Uterus (tissue), 3 donors: ENCODE measurements at regions not wholly inside any gene's neighbourhood (a gene's known extent, or its start where the extent isn't known, plus 50 kb on each side); places are given as distances from the start of the nearest gene placed in this dataset.

Source experiments
- DNase-seq, 2 donors: peaks; one replicate each; pipeline ENCODE4 v3.0.0-alpha.2; 2019 to 2020
- H3K27ac ChIP-seq, 2 donors: fragments of 200-600 bp; sonication (generic); 1 replicate in 1 of 2; 2 replicates in 1 of 2; pipeline ENCODE4 v1.5.1; 2016 to 2018
- H3K27me3 ChIP-seq, 2 donors: fragments of 200-600 bp; sonication (generic); one replicate each; pipeline ENCODE4 v1.5.1; 2018 to 2019; ENCODE audit warnings: control low read depth in 1 of 2
- H3K36me3 ChIP-seq, 2 donors: fragments of 200-600 bp; sonication (generic); one replicate each; pipeline ENCODE4 v1.5.1; 2019; ENCODE audit warnings: control low read depth in 1 of 2
- H3K4me1 ChIP-seq, 2 donors: fragments of 200-600 bp; sonication (generic); one replicate each; pipeline ENCODE4 v1.5.1; 2018 to 2019; ENCODE audit warnings: control low read depth in 1 of 2
- H3K4me3 ChIP-seq, 2 donors: fragments of 200-600 bp; sonication (generic); 1 replicate in 1 of 2; 2 replicates in 1 of 2; pipeline ENCODE4 v1.5.1; 2018 to 2019; ENCODE audit warnings: mild to moderate bottlenecking in 1 of 2
- H3K9me3 ChIP-seq, 2 donors: fragments of 200-600 bp; sonication (generic); one replicate each; pipeline ENCODE4 v1.5.1; 2019; ENCODE audit warnings: control low read depth in 1 of 2
- CTCF ChIP-seq, 4 experiments: fragments of 200-600 bp in 2 of 4; fragments of 450-650 bp in 2 of 4; sonication (generic) in 2 of 4; IDR thresholded peaks; one replicate each; pipeline ENCODE4 v1.5.1; 2016 to 2019; ENCODE audit warnings: antibody characterized with exemption in 4 of 4, mild to moderate bottlenecking in 2 of 4, moderate library complexity in 1 of 4
- POLR2A ChIP-seq, 2 donors: fragments of 450-650 bp; IDR thresholded peaks; one replicate each; pipeline ENCODE4 v1.6.1; 2016; ENCODE audit warnings: antibody characterized with exemption in 2 of 2, mild to moderate bottlenecking in 1 of 2, moderate library complexity in 1 of 2
- intact Hi-C: fragments of 100-400 bp; cut with DNase I; formaldehyde crosslinking; loops from one replicate; pipeline ENCODE4 v1.15.1; 2023; ENCODE audit warnings: low total_unique reads
- donor health status: DM: yes; HTN: yes; CAD: no.

- DNase-seq, result no peak
- no peaks in the 10 kb centered on the region for H3K27me3 ChIP-seq
- intact Hi-C loops, result no loop called here
- TF ChIP-seq POLR2A (IDR thresholded peaks at IDR 0.05) (no peak), CTCF (IDR thresholded peaks at IDR 0.05) (no peak)
- H3K4me1 ChIP-seq, result no peaks in the 10 kb centered on the region
- H3K4me3 ChIP-seq, result no peak overlapping the region
- no peaks in the 10 kb centered on the region for H3K36me3 ChIP-seq
- no peak overlapping the region for H3K27ac ChIP-seq
- H3K9me3 ChIP-seq, result no peaks in the 10 kb centered on the region
Observed at GRCh38 chr18:62454527-62454926, 68.3 kb upstream of the ZCCHC2 start.

GRCh38 chr18:62455222-62455621, 67.6 kb upstream of the ZCCHC2 start:
- Histone ChIP-seq H3K4me1 (no peaks in the 10 kb centered on the region), H3K27ac (no peak overlapping the region), H3K27me3 (no peaks in the 10 kb centered on the region), H3K9me3 (no peaks in the 10 kb centered on the region), H3K36me3 (no peaks in the 10 kb centered on the region), H3K4me3 (no peak overlapping the region)
- TF ChIP-seq CTCF (IDR thresholded peaks at IDR 0.05), result no peak
- TF ChIP-seq POLR2A (IDR thresholded peaks at IDR 0.05), result no peak
- no peak for DNase-seq
- intact Hi-C loops, result no loop called here

- no peak for DNase-seq
- TF ChIP-seq POLR2A (IDR thresholded peaks at IDR 0.05) (no peak), CTCF (IDR thresholded peaks at IDR 0.05) (no peak)
- Histone ChIP-seq H3K27me3 (no peaks in the 10 kb centered on the region), H3K9me3 (no peaks in the 10 kb centered on the region), H3K27ac (no peak overlapping the region), H3K36me3 (no peaks in the 10 kb centered on the region), H3K4me3 (no peak overlapping the region), H3K4me1 (no peaks in the 10 kb centered on the region)
- intact Hi-C loops, result no loop called here
Observed at GRCh38 chr18:62457877-62458276, 64.9 kb upstream of the ZCCHC2 start.

- no peaks in the 10 kb centered on the region for H3K27me3 ChIP-seq
- H3K4me3 ChIP-seq, result no peak overlapping the region
- no peak for TF ChIP-seq POLR2A (IDR thresholded peaks at IDR 0.05)
- no peak for TF ChIP-seq CTCF (IDR thresholded peaks at IDR 0.05)
- no peak overlapping the region for H3K27ac ChIP-seq
- no peaks in the 10 kb centered on the region for H3K4me1 ChIP-seq
- no peak for DNase-seq
- no peaks in the 10 kb centered on the region for H3K36me3 ChIP-seq
- intact Hi-C loops, result no loop called here
- no peaks in the 10 kb centered on the region for H3K9me3 ChIP-seq
Observed at GRCh38 chr18:62458346-62458745, 64.5 kb upstream of the ZCCHC2 start.

- Histone ChIP-seq H3K27ac (no peak overlapping the region), H3K27me3 (no peaks in the 10 kb centered on the region), H3K36me3 (no peaks in the 10 kb centered on the region), H3K4me3 (no peak overlapping the region), H3K4me1 (no peaks in the 10 kb centered on the region), H3K9me3 (no peaks in the 10 kb centered on the region)
- DNase-seq, result no peak
- no peak for TF ChIP-seq POLR2A (IDR thresholded peaks at IDR 0.05)
- TF ChIP-seq CTCF (IDR thresholded peaks at IDR 0.05), result no peak
- intact Hi-C loops, result no loop called here
Observed at GRCh38 chr18:62458868-62459716, 63.7 kb upstream of the ZCCHC2 start.
